IMR-90 (cell line): ENCODE measurements at regions not wholly inside any gene's neighbourhood (a gene's known extent, or its start where the extent isn't known, plus 50 kb on each side); places are given as distances from the start of the nearest gene placed in this dataset.

Experiments
- ATAC-seq: fragments of 200-7000 bp; cut with Tn5 transposase; 2 replicates; pipeline ENCODE4 v1.9.1; 2020; ENCODE audit warnings: low read depth, mild to moderate bottlenecking, moderate library complexity
- BruUV-seq: library from RNA; stranded (reverse); fragments of 400-500 nt; replicated peaks from 2 replicates; lab custom pipeline; 2021; lab: Mats Ljungman, UMichigan
- CTCF ChIA-PET: fragments of 300-600 bp; formaldehyde crosslinking; extraction: SDS; loops from one replicate; lab custom pipeline; 2021; ENCODE audit warnings: antibody characterized with exemption; lab: Yijun Ruan, JAX
- POLR2A ChIA-PET: fragments of 300-600 bp; sonication (Branson Sonifier 250); formaldehyde crosslinking; loops from one replicate; lab custom pipeline; 2022; ENCODE audit warnings: antibody characterized with exemption; ENCODE audit not compliant: unreplicated experiment; lab: Charles Lee
- DNase-seq: peaks from one replicate; pipeline ENCODE4 v3.0.0; 2013
- H2AFZ ChIP-seq: replicated peaks from 2 replicates; pipeline ENCODE3; 2013; ENCODE audit warnings: low read length, mild to moderate bottlenecking; ENCODE audit not compliant: poor library complexity
- H2AK5ac ChIP-seq: 2 replicates; pipeline ENCODE4 v1.6.1; 2013; ENCODE audit warnings: low read depth, low read length, inconsistent platforms
- H2AK9ac ChIP-seq: replicated peaks from 2 replicates; pipeline ENCODE3; 2013; ENCODE audit warnings: mild to moderate bottlenecking, low read depth, low read length, moderate library complexity; ENCODE audit not compliant: poor library complexity
- H2BK120ac ChIP-seq: 2 replicates; pipeline ENCODE4 v1.6.1; 2013; ENCODE audit warnings: low read depth, low read length, inconsistent platforms
- H2BK15ac ChIP-seq: 3 replicates; pipeline ENCODE4 v1.6.1; 2013; ENCODE audit warnings: low read depth, low read length, inconsistent platforms
- H2BK20ac ChIP-seq: 2 replicates; pipeline ENCODE4 v1.6.1; 2013; ENCODE audit warnings: low read depth, mild to moderate bottlenecking, inconsistent platforms, low read length, moderate library complexity
- H2BK5ac ChIP-seq: 2 replicates; pipeline ENCODE4 v1.6.1; 2013; ENCODE audit warnings: mild to moderate bottlenecking, low read depth, low read length, inconsistent platforms; ENCODE audit not compliant: poor library complexity, severe bottlenecking
- H3K14ac ChIP-seq: replicated peaks from 2 replicates; pipeline ENCODE4 v1.6.1; 2013; ENCODE audit warnings: low read depth, low read length, inconsistent platforms
- H3K18ac ChIP-seq: 2 replicates; pipeline ENCODE4 v1.6.1; 2013; ENCODE audit warnings: low read depth, low read length, control low read depth
- H3K23ac ChIP-seq: 2 replicates; pipeline ENCODE4 v1.6.1; 2013; ENCODE audit warnings: low read depth, low read length, inconsistent platforms
- H3K27ac ChIP-seq: 2 replicates; pipeline ENCODE4 v1.5.1; 2013; ENCODE audit warnings: mild to moderate bottlenecking, control low read depth, low read length; ENCODE audit not compliant: insufficient read depth
- H3K27me3 ChIP-seq: 2 replicates; pipeline ENCODE4 v1.6.1; 2013; ENCODE audit warnings: low read length; ENCODE audit not compliant: control insufficient read depth, insufficient read depth
- H3K36me3 ChIP-seq: 2 replicates; pipeline ENCODE4 v1.6.1; 2013; ENCODE audit warnings: low read length, mixed read lengths; ENCODE audit not compliant: control insufficient read depth, insufficient read depth
- H3K4ac ChIP-seq: 2 replicates; pipeline ENCODE4 v1.6.1; 2013; ENCODE audit warnings: low read depth, low read length, inconsistent platforms
- H3K4me1 ChIP-seq: 2 replicates; pipeline ENCODE4 v1.6.1; 2013; ENCODE audit warnings: low read length, mixed read lengths; ENCODE audit not compliant: control insufficient read depth, insufficient read depth
- H3K4me2 ChIP-seq: 2 replicates; pipeline ENCODE4 v1.6.1; 2013; ENCODE audit warnings: low read depth, mild to moderate bottlenecking, control low read depth, low read length, moderate library complexity
- H3K4me3 ChIP-seq: 2 replicates; pipeline ENCODE4 v1.5.1; 2013; ENCODE audit warnings: low read depth, mild to moderate bottlenecking, control low read depth, low read length, moderate library complexity; ENCODE audit not compliant: insufficient read depth
- H3K56ac ChIP-seq: 2 replicates; pipeline ENCODE4 v1.6.1; 2013; ENCODE audit warnings: low read length, inconsistent platforms; ENCODE audit not compliant: insufficient read depth; ENCODE audit errors: extremely low read depth
- H3K79me1 ChIP-seq, 2 experiments: 2 replicates each; pipeline ENCODE4 v1.6.1; 2013; ENCODE audit warnings: low read length in 2 of 2, inconsistent platforms in 1 of 2, low read depth in 1 of 2
- H3K9ac ChIP-seq: 2 replicates; pipeline ENCODE4 v1.6.1; 2013; ENCODE audit warnings: low read depth, low read length, control low read depth
- H3K9me1 ChIP-seq: 2 replicates; pipeline ENCODE4 v1.6.1; 2013; ENCODE audit warnings: low read length, inconsistent platforms; ENCODE audit not compliant: insufficient read depth
- H3K9me3 ChIP-seq: 2 replicates; pipeline ENCODE4 v1.6.1; 2013; ENCODE audit warnings: low read length; ENCODE audit not compliant: control insufficient read depth, insufficient read depth
- H4K20me1 ChIP-seq: 2 replicates; pipeline ENCODE4 v1.6.1; 2013; ENCODE audit warnings: low read length, inconsistent platforms; ENCODE audit not compliant: insufficient read depth
- H4K5ac ChIP-seq: 2 replicates; pipeline ENCODE4 v1.6.1; 2013; ENCODE audit warnings: mild to moderate bottlenecking, low read depth, low read length, control low read depth
- H4K8ac ChIP-seq, 2 experiments: 2 replicates each; pipeline ENCODE4 v1.6.1; 2013; ENCODE audit warnings: low read depth in 2 of 2, low read length in 2 of 2, control low read depth in 1 of 2, inconsistent platforms in 1 of 2
- H4K91ac ChIP-seq: 2 replicates; pipeline ENCODE4 v1.6.1; 2013; ENCODE audit warnings: low read depth, low read length, inconsistent platforms; ENCODE audit not compliant: insufficient read depth
- MAFK ChIP-seq: IDR thresholded peaks from 2 replicates; pipeline ENCODE4 v1.6.1; 2012; ENCODE audit warnings: low read depth, low read length, improper control_type of control experiment
- MAZ ChIP-seq: IDR thresholded peaks from 2 replicates; pipeline ENCODE4 v1.6.1; 2012; ENCODE audit warnings: low read depth, mild to moderate bottlenecking, low read length, improper control_type of control experiment, moderate library complexity, borderline replicate concordance
- MXI1 ChIP-seq: IDR thresholded peaks from 2 replicates; pipeline ENCODE4 v1.6.1; 2012; ENCODE audit warnings: low read depth, mild to moderate bottlenecking, low read length, moderate library complexity, borderline replicate concordance
- NFE2L2 ChIP-seq: fragments of 150-350 bp; IDR thresholded peaks from 2 replicates; pipeline ENCODE4 v1.6.1; 2016; ENCODE audit warnings: low read depth, mild to moderate bottlenecking, low read length
- RAD21 ChIP-seq: IDR thresholded peaks from 2 replicates; pipeline ENCODE4 v1.6.1; 2012; ENCODE audit warnings: low read length, improper control_type of control experiment
- SMC3 ChIP-seq: fragments of 150-350 bp; IDR thresholded peaks from 2 replicates; pipeline ENCODE4 v1.6.1; 2016; ENCODE audit warnings: low read depth, mild to moderate bottlenecking, antibody characterized with exemption, low read length, moderate library complexity
- USF2 ChIP-seq: fragments of 150-350 bp; IDR thresholded peaks from 2 replicates; pipeline ENCODE4 v1.6.1; 2017; ENCODE audit warnings: mild to moderate bottlenecking, antibody characterized with exemption, low read length, low read depth
- WGBS, 2 experiments: methylation state at CpG; one replicate each; pipeline versions ENCODE4 v1.1.5 to v1.1.7; 2013; ENCODE audit warnings: missing lambda C conversion rate in 2 of 2; ENCODE audit not compliant: insufficient read length in 1 of 2; ENCODE audit errors: extremely low coverage in 2 of 2; 5-methylcytosine and 5-hydroxymethylcytosine counted together
- dilution Hi-C: fragments of 300-500 bp; cut with HindIII; formaldehyde crosslinking; loops from one replicate; pipeline ENCODE4 v1.14.3; 2018; ENCODE audit warnings: low sequenced_read_pairs; ENCODE audit not compliant: unreplicated experiment
- in situ Hi-C: fragments of 300-500 bp; cut with MboI; formaldehyde crosslinking; loops from 3 replicates; pipeline ENCODE4 v1.14.3; 2019; ENCODE audit warnings: low sequenced_read_pairs, inconsistent platforms, mixed read lengths
- intact Hi-C: fragments of 100-400 bp; cut with micrococcal nuclease; formaldehyde crosslinking; loops from 2 replicates; pipeline ENCODE4 v1.10.0; 2022

GRCh38 chr3:28698706-28699105, 350.1 kb upstream of the AZI2 start:
- no peak overlapping the region for H3K27ac ChIP-seq
- H2AK5ac ChIP-seq, result no peak overlapping the region
- H3K4me3 ChIP-seq, result no peak overlapping the region
- DNase-seq (no peak), ATAC-seq (no peak)
- no peak overlapping the region for H2BK20ac ChIP-seq
- H3K4ac ChIP-seq, result no peak overlapping the region
- H2AK9ac ChIP-seq, result no peak overlapping the region
- no peaks in the 10 kb centered on the region for H3K9me3 ChIP-seq
- TF ChIP-seq NFE2L2 (no peak), RAD21 (no peak), MAZ (no peak), SMC3 (no peak), USF2 (no peak), MAFK (no peak), MXI1 (no peak)
- no peaks in the 10 kb centered on the region for H3K79me1 ChIP-seq
- H3K9ac ChIP-seq, result no peak overlapping the region
- H3K23ac ChIP-seq, result no peak overlapping the region
- in situ Hi-C loops, result no loop called here
- H4K20me1 ChIP-seq, result no peaks in the 10 kb centered on the region
- dilution Hi-C loops, result no loop called here
- no peak overlapping the region for H2AFZ ChIP-seq
- no peak overlapping the region for H3K56ac ChIP-seq
- H4K8ac ChIP-seq, result no peak overlapping the region
- no peak overlapping the region for H3K14ac ChIP-seq
- H3K4me2 ChIP-seq, result no peak overlapping the region
- H4K91ac ChIP-seq, result no peak overlapping the region
- intact Hi-C loops, result no loop called here
- no peaks in the 10 kb centered on the region for H3K36me3 ChIP-seq
- no peak overlapping the region for H2BK120ac ChIP-seq
- BruUV-seq, result no TSS peak
- no CpG with 5 or more reads among the region's 2 CpGs for WGBS, 2 experiments
- no peak overlapping the region for H2BK15ac ChIP-seq
- no peak overlapping the region for H2BK5ac ChIP-seq
- H3K27me3 ChIP-seq, result no peaks in the 10 kb centered on the region
- POLR2A ChIA-PET, result no interaction called here
- CTCF ChIA-PET, result interaction anchor here (1.1 kb wide), 1 partner anchor 13 kb away, joined by 3 read pairs; no protein-coding TSS in a partner anchor
- H3K4me1 ChIP-seq, result no peaks in the 10 kb centered on the region
- H4K5ac ChIP-seq, result no peak overlapping the region
- no peak overlapping the region for H3K18ac ChIP-seq
- H3K9me1 ChIP-seq, result no peaks in the 10 kb centered on the region
